Sigmoid colon (tissue), 6 donors: ENCODE measurements at regions not wholly inside any gene's neighbourhood (a gene's known extent, or its start where the extent isn't known, plus 50 kb on each side); places are given as distances from the start of the nearest gene placed in this dataset.
A peak's percentile ranks its signal among the peaks of the same experiment; 100 is the strongest.

Source experiments
- DNase-seq: peaks from one replicate; pipeline ENCODE4 v3.0.0-alpha.2; 2019
- H3K27ac ChIP-seq, 4 donors: fragments of 200-600 bp; sonication (generic); one replicate each; pipeline ENCODE4 v1.5.1; 2016 to 2019; ENCODE audit warnings: mild to moderate bottlenecking in 1 of 4
- H3K27me3 ChIP-seq, 3 donors: fragments of 200-600 bp; sonication (generic); one replicate each; pipeline ENCODE4 v1.5.1; 2019; ENCODE audit warnings: mild to moderate bottlenecking in 1 of 3
- H3K36me3 ChIP-seq, 4 donors: fragments of 200-600 bp; sonication (generic); one replicate each; pipeline ENCODE4 v1.5.1; 2016 to 2019
- H3K4me1 ChIP-seq, 4 donors: fragments of 200-600 bp; sonication (generic); one replicate each; pipeline ENCODE4 v1.5.1; 2017 to 2019
- H3K4me3 ChIP-seq, 4 donors: fragments of 200-600 bp; sonication (generic); one replicate each; pipeline ENCODE4 v1.5.1; 2017 to 2019; ENCODE audit warnings: mild to moderate bottlenecking in 2 of 4, moderate library complexity in 1 of 4
- H3K9me3 ChIP-seq, 4 donors: fragments of 200-600 bp in 3 of 4; sonication (generic) in 3 of 4; one replicate each; pipeline versions ENCODE4 v1.5.1 to v1.6.1; 2013 to 2019
- CTCF ChIP-seq, 4 experiments: fragments of 450-650 bp in 3 of 4; fragments of 200-600 bp in 1 of 4; IDR thresholded peaks; one replicate each; pipeline ENCODE4 v1.5.1; 2016 to 2019; ENCODE audit warnings: antibody characterized with exemption in 4 of 4, mild to moderate bottlenecking in 3 of 4, moderate library complexity in 2 of 4
- EP300 ChIP-seq, 4 donors: sonication (generic); formaldehyde crosslinking; IDR thresholded peaks; one replicate each; pipeline ENCODE4 v1.6.1; 2017; ENCODE audit warnings: antibody characterized with exemption in 4 of 4
- POLR2A ChIP-seq, 2 donors: fragments of 450-650 bp; IDR thresholded peaks; one replicate each; pipeline ENCODE4 v1.6.1; 2016; ENCODE audit warnings: antibody characterized with exemption in 2 of 2, mild to moderate bottlenecking in 2 of 2, moderate library complexity in 2 of 2
- POLR2AphosphoS5 ChIP-seq, 4 donors: sonication (generic); formaldehyde crosslinking; IDR thresholded peaks; one replicate each; pipeline ENCODE4 v1.6.1; 2017; ENCODE audit warnings: antibody characterized with exemption in 4 of 4
- WGBS, 2 donors: extraction: QIAGEN DNeasy Blood & Tissue Kit; methylation state at CpG; one replicate each; pipeline ENCODE4 v1.1.7; 2013; 5-methylcytosine and 5-hydroxymethylcytosine counted together
- intact Hi-C: fragments of 100-400 bp; cut with DNase I; formaldehyde crosslinking; loops from one replicate; pipeline ENCODE4 v1.15.1; 2023
- donor health status: healthy with polysubstance abuse.
- donor health status: healthy.

GRCh38 chr20:53872561-53873229 is 197.7 kb downstream of the BCAS1 start:
- intact Hi-C loops, result loop anchor here (5.0 kb wide), 1 partner anchor 45 kb away; no protein-coding TSS in a partner anchor

GRCh38 chr20:53872081-53872541 is 198.3 kb downstream of the BCAS1 start:
- peaks cover 0 to 19% (median 12%) of the 10 kb centered on the region in 4 donors for H3K4me1 ChIP-seq
- no peak for DNase-seq
- TF ChIP-seq CTCF (IDR thresholded peaks at IDR 0.05) (no peak), POLR2AphosphoS5 (IDR thresholded peaks at IDR 0.05) (no peak), POLR2A (IDR thresholded peaks at IDR 0.05) (no peak), EP300 (IDR thresholded peaks at IDR 0.05) (no peak)
- H3K27me3 ChIP-seq, result peaks cover 0 to 3% (median 0%) of the 10 kb centered on the region in 3 donors
- H3K36me3 ChIP-seq, result no peaks in the 10 kb centered on the region
- H3K4me3 ChIP-seq, result no peak overlapping the region
- H3K27ac ChIP-seq, result peak overlapping the region in 2 of 4 donors; percentile 7 to 30
- 10 to 11% methylated on average over 2 of the region's 2 CpGs for WGBS, 2 donors
- intact Hi-C loops, result loop anchor here (5.0 kb wide), 1 partner anchor 45 kb away; no protein-coding TSS in a partner anchor
- H3K9me3 ChIP-seq, result no peaks in the 10 kb centered on the region

More at GRCh38 chr20:53872561-53873229, 197.7 kb downstream of the BCAS1 start:
- H3K27me3 ChIP-seq, result peaks cover 0 to 3% (median 0%) of the 10 kb centered on the region in 3 donors
- H3K4me3 ChIP-seq, result no peak overlapping the region
- TF ChIP-seq EP300 (IDR thresholded peaks at IDR 0.05) (no peak), POLR2AphosphoS5 (IDR thresholded peaks at IDR 0.05) (no peak), CTCF (IDR thresholded peaks at IDR 0.05) (no peak), POLR2A (IDR thresholded peaks at IDR 0.05) (no peak)
- no peaks in the 10 kb centered on the region for H3K9me3 ChIP-seq
- 6 to 22% methylated on average over 10 of the region's 10 CpGs for WGBS, 2 donors
- peaks cover 0 to 14% (median 10%) of the 10 kb centered on the region in 4 donors for H3K4me1 ChIP-seq
- H3K36me3 ChIP-seq, result no peaks in the 10 kb centered on the region
- DNase-seq, result no peak
- H3K27ac ChIP-seq, result peak overlapping the region in 2 of 4 donors; percentile 7 to 30

GRCh38 chr20:53871541-53871940 is 198.9 kb downstream of the BCAS1 start:
- no peaks in the 10 kb centered on the region for H3K36me3 ChIP-seq
- peaks cover 0 to 3% (median 0%) of the 10 kb centered on the region in 3 donors for H3K27me3 ChIP-seq
- peaks cover 0 to 25% (median 18%) of the 10 kb centered on the region in 4 donors for H3K4me1 ChIP-seq
- no peak overlapping the region for H3K27ac ChIP-seq
- H3K9me3 ChIP-seq, result no peaks in the 10 kb centered on the region
- TF ChIP-seq EP300 (IDR thresholded peaks at IDR 0.05) (no peak), POLR2A (IDR thresholded peaks at IDR 0.05) (no peak), CTCF (IDR thresholded peaks at IDR 0.05) (no peak), POLR2AphosphoS5 (IDR thresholded peaks at IDR 0.05) (no peak)
- 19 to 56% methylated on average over 3 of the region's 3 CpGs for WGBS, 2 donors
- intact Hi-C loops, result loop anchor here (5.0 kb wide), 1 partner anchor 46 kb away; no protein-coding TSS in a partner anchor
- no peak for DNase-seq
- no peak overlapping the region for H3K4me3 ChIP-seq

GRCh38 chr20:53870426-53871315 is 199.7 kb downstream of the BCAS1 start:
- no peak for DNase-seq
- no peak for TF ChIP-seq EP300 (IDR thresholded peaks at IDR 0.05)
- no peaks in the 10 kb centered on the region for H3K9me3 ChIP-seq
- H3K4me1 ChIP-seq, result peaks cover 0 to 34% (median 27%) of the 10 kb centered on the region in 4 donors
- H3K4me3 ChIP-seq, result no peak overlapping the region
- intact Hi-C loops, result loop anchor here (5.0 kb wide), 1 partner anchor 47 kb away; no protein-coding TSS in a partner anchor
- H3K27me3 ChIP-seq, result peaks cover 0 to 3% (median 0%) of the 10 kb centered on the region in 3 donors
- no peaks in the 10 kb centered on the region for H3K36me3 ChIP-seq
- WGBS, 2 donors, result 16 to 62% methylated on average over 9 of the region's 9 CpGs
- peak overlapping the region in 1 of 4 donors; percentile 16 for H3K27ac ChIP-seq
